ENCODE measurements at regions not wholly inside any gene's neighbourhood (a gene's known extent, or its start where the extent isn't known, plus 50 kb on each side); places are given as distances from the start of the nearest gene placed in this dataset.
A peak's percentile ranks its signal among the peaks of the same experiment; 100 is the strongest.

GRCh38 chr11:23404225-23405160 is 544.2 kb upstream of the CCDC179 start:
- DNase-seq: peak in 1 of 5 donors; percentile 44
- no peaks in the 10 kb centered on the region for H3K36me3 Mint-ChIP-seq

GRCh38 chr11:23405350-23405937 is 545.2 kb upstream of the CCDC179 start:
- Mint-ChIP-seq H3K9me3 (peaks cover 13 to 23% (median 18%) of the 10 kb centered on the region in 5 donors), H3K27me3 (peaks cover 0 to 2% of the 10 kb centered on the region in 2 donors)
- POLR2A ChIA-PET: no interaction called here

More at GRCh38 chr11:23404225-23405160, 544.2 kb upstream of the CCDC179 start:
- Histone ChIP-seq H3K4me1 (ENCODE audit: insufficient read depth, low read length) (no peaks in the 10 kb centered on the region), H3K36me3 (ENCODE audit: insufficient read depth, low read length) (no peaks in the 10 kb centered on the region), H3K9me3 (ENCODE audit: low read length) (no peaks in the 10 kb centered on the region), H3K4me3 (ENCODE audit: low read length) (no peak overlapping the region), H3K27ac (ENCODE audit: low read depth, low read length) (no peak overlapping the region), H3K27me3 (ENCODE audit: insufficient read depth, low read length, poor library complexity, severe bottlenecking) (no peaks in the 10 kb centered on the region)
- Mint-ChIP-seq H3K4me3 (no peak overlapping the region), H3K27ac (peak overlapping the region in 1 of 8 donors; percentile 50), H3K9me3 (peaks cover 10 to 19% (median 14%) of the 10 kb centered on the region in 5 donors), H3K4me1 (no peaks in the 10 kb centered on the region), H3K27me3 (peaks cover 0 to 2% of the 10 kb centered on the region in 2 donors)
- ChIA-PET POLR2A (no interaction called here), CTCF (no interaction called here)

GRCh38 chr11:23406131-23406819 is 546.0 kb upstream of the CCDC179 start:
- H3K27me3 ChIP-seq (ENCODE audit: insufficient read depth, low read length, poor library complexity, severe bottlenecking): no peaks in the 10 kb centered on the region
- no peaks in the 10 kb centered on the region for H3K9me3 ChIP-seq (ENCODE audit: low read length)
- Mint-ChIP-seq H3K4me3 (no peak overlapping the region), H3K4me1 (no peaks in the 10 kb centered on the region), H3K27me3 (peaks cover 0 to 2% of the 10 kb centered on the region in 2 donors), H3K27ac (peak overlapping the region in 1 of 8 donors; percentile 18), H3K9me3 (peaks cover 17 to 30% (median 26%) of the 10 kb centered on the region in 5 donors), H3K36me3 (peaks cover 0 to 4% (median 0%) of the 10 kb centered on the region in 3 donors)
- no peak overlapping the region for H3K4me3 ChIP-seq (ENCODE audit: low read length)
- H3K4me1 ChIP-seq (ENCODE audit: insufficient read depth, low read length): no peaks in the 10 kb centered on the region
- no peak overlapping the region for H3K27ac ChIP-seq (ENCODE audit: low read depth, low read length)
- no peaks in the 10 kb centered on the region for H3K36me3 ChIP-seq (ENCODE audit: insufficient read depth, low read length)
- CTCF ChIA-PET: no interaction called here
- POLR2A ChIA-PET: no interaction called here
- peak in 1 of 5 donors; percentile 16 for DNase-seq

More at GRCh38 chr11:23405350-23405937, 545.2 kb upstream of the CCDC179 start:
- Mint-ChIP-seq H3K4me1 (no peaks in the 10 kb centered on the region), H3K27ac (no peak overlapping the region), H3K36me3 (no peaks in the 10 kb centered on the region), H3K4me3 (no peak overlapping the region)
- no peaks in the 10 kb centered on the region for H3K4me1 ChIP-seq (ENCODE audit: insufficient read depth, low read length)
- no peaks in the 10 kb centered on the region for H3K27me3 ChIP-seq (ENCODE audit: insufficient read depth, low read length, poor library complexity, severe bottlenecking)
- H3K4me3 ChIP-seq (ENCODE audit: low read length): no peak overlapping the region
- DNase-seq: peak in 1 of 5 donors; percentile 39
- CTCF ChIA-PET: no interaction called here
- no peaks in the 10 kb centered on the region for H3K36me3 ChIP-seq (ENCODE audit: insufficient read depth, low read length)
- no peaks in the 10 kb centered on the region for H3K9me3 ChIP-seq (ENCODE audit: low read length)
- H3K27ac ChIP-seq (ENCODE audit: low read depth, low read length): no peak overlapping the region

- peaks cover 0 to 9% (median 0%) of the 10 kb centered on the region in 3 donors for H3K36me3 Mint-ChIP-seq
- no peaks in the 10 kb centered on the region for H3K36me3 ChIP-seq (ENCODE audit: insufficient read depth, low read length)
- DNase-seq: no peak
- no peaks in the 10 kb centered on the region for H3K27me3 Mint-ChIP-seq
- no peak overlapping the region for H3K4me3 ChIP-seq (ENCODE audit: low read length)
- no peaks in the 10 kb centered on the region for H3K4me1 ChIP-seq (ENCODE audit: insufficient read depth, low read length)
- peaks cover 24 to 40% (median 32%) of the 10 kb centered on the region in 5 donors for H3K9me3 Mint-ChIP-seq
- H3K27ac ChIP-seq (ENCODE audit: low read depth, low read length): no peak overlapping the region
- no peaks in the 10 kb centered on the region for H3K9me3 ChIP-seq (ENCODE audit: low read length)
- no peak overlapping the region for H3K4me3 Mint-ChIP-seq
- no peaks in the 10 kb centered on the region for H3K27me3 ChIP-seq (ENCODE audit: insufficient read depth, low read length, poor library complexity, severe bottlenecking)
- ChIA-PET POLR2A (no interaction called here), CTCF (no interaction called here)
- no peak overlapping the region for H3K27ac Mint-ChIP-seq
- H3K4me1 Mint-ChIP-seq: no peaks in the 10 kb centered on the region
Measured at GRCh38 chr11:23413057-23413456, 552.8 kb upstream of the CCDC179 start.

GRCh38 chr11:23423104-23423503 is 562.8 kb upstream of the CCDC179 start:
- Mint-ChIP-seq H3K36me3 (no peaks in the 10 kb centered on the region), H3K4me3 (no peak overlapping the region), H3K27me3 (no peaks in the 10 kb centered on the region), H3K9me3 (peaks cover 2 to 14% (median 8%) of the 10 kb centered on the region in 5 donors), H3K4me1 (no peaks in the 10 kb centered on the region), H3K27ac (no peak overlapping the region)
- Histone ChIP-seq H3K27ac (ENCODE audit: low read depth, low read length) (no peak overlapping the region), H3K36me3 (ENCODE audit: insufficient read depth, low read length) (no peaks in the 10 kb centered on the region), H3K27me3 (ENCODE audit: insufficient read depth, low read length, poor library complexity, severe bottlenecking) (no peaks in the 10 kb centered on the region), H3K4me1 (ENCODE audit: insufficient read depth, low read length) (no peaks in the 10 kb centered on the region), H3K4me3 (ENCODE audit: low read length) (no peak overlapping the region), H3K9me3 (ENCODE audit: low read length) (no peaks in the 10 kb centered on the region)
- no peak for DNase-seq
- ChIA-PET CTCF (no interaction called here), POLR2A (no interaction called here)

- Histone ChIP-seq H3K27me3 (ENCODE audit: insufficient read depth, low read length, poor library complexity, severe bottlenecking) (no peaks in the 10 kb centered on the region), H3K4me3 (ENCODE audit: low read length) (no peak overlapping the region), H3K9me3 (ENCODE audit: low read length) (no peaks in the 10 kb centered on the region), H3K27ac (ENCODE audit: low read depth, low read length) (no peak overlapping the region), H3K4me1 (ENCODE audit: insufficient read depth, low read length) (no peaks in the 10 kb centered on the region), H3K36me3 (ENCODE audit: insufficient read depth, low read length) (no peaks in the 10 kb centered on the region)
- peaks cover 0 to under 1% (median 0%) of the 10 kb centered on the region in 3 donors for H3K36me3 Mint-ChIP-seq
- no peak for DNase-seq
- ChIA-PET POLR2A (no interaction called here), CTCF (no interaction called here)
- no peak overlapping the region for H3K4me3 Mint-ChIP-seq
- no peaks in the 10 kb centered on the region for H3K4me1 Mint-ChIP-seq
- no peaks in the 10 kb centered on the region for H3K27me3 Mint-ChIP-seq
- H3K9me3 Mint-ChIP-seq: peaks cover 2 to 14% (median 8%) of the 10 kb centered on the region in 5 donors
- no peak overlapping the region for H3K27ac Mint-ChIP-seq
Measured at GRCh38 chr11:23423656-23424055, 563.4 kb upstream of the CCDC179 start.

- no peaks in the 10 kb centered on the region for H3K27me3 ChIP-seq (ENCODE audit: insufficient read depth, low read length, poor library complexity, severe bottlenecking)
- no peaks in the 10 kb centered on the region for H3K27me3 Mint-ChIP-seq
- ChIA-PET POLR2A (no interaction called here), CTCF (no interaction called here)
- H3K27ac ChIP-seq (ENCODE audit: low read depth, low read length): no peak overlapping the region
- no peaks in the 10 kb centered on the region for H3K4me1 ChIP-seq (ENCODE audit: insufficient read depth, low read length)
- peaks cover 0 to 1% (median 0%) of the 10 kb centered on the region in 3 donors for H3K36me3 Mint-ChIP-seq
- no peaks in the 10 kb centered on the region for H3K36me3 ChIP-seq (ENCODE audit: insufficient read depth, low read length)
- no peak for DNase-seq
- no peaks in the 10 kb centered on the region for H3K9me3 ChIP-seq (ENCODE audit: low read length)
- no peak overlapping the region for H3K27ac Mint-ChIP-seq
- no peaks in the 10 kb centered on the region for H3K4me1 Mint-ChIP-seq
- no peak overlapping the region for H3K4me3 Mint-ChIP-seq
- no peak overlapping the region for H3K4me3 ChIP-seq (ENCODE audit: low read length)
- H3K9me3 Mint-ChIP-seq: peaks cover 6 to 25% (median 9%) of the 10 kb centered on the region in 5 donors
Measured at GRCh38 chr11:23425381-23425780, 565.1 kb upstream of the CCDC179 start.

- Histone ChIP-seq H3K4me1 (ENCODE audit: insufficient read depth, low read length) (no peaks in the 10 kb centered on the region), H3K36me3 (ENCODE audit: insufficient read depth, low read length) (no peaks in the 10 kb centered on the region), H3K9me3 (ENCODE audit: low read length) (no peaks in the 10 kb centered on the region), H3K4me3 (ENCODE audit: low read length) (no peak overlapping the region), H3K27ac (ENCODE audit: low read depth, low read length) (no peak overlapping the region), H3K27me3 (ENCODE audit: insufficient read depth, low read length, poor library complexity, severe bottlenecking) (no peaks in the 10 kb centered on the region)
- Mint-ChIP-seq H3K36me3 (peaks cover 0 to 1% (median 0%) of the 10 kb centered on the region in 3 donors), H3K9me3 (peaks cover 2 to 18% (median 9%) of the 10 kb centered on the region in 5 donors), H3K27ac (no peak overlapping the region), H3K27me3 (no peaks in the 10 kb centered on the region), H3K4me3 (no peak overlapping the region), H3K4me1 (no peaks in the 10 kb centered on the region)
- DNase-seq: no peak
- ChIA-PET POLR2A (no interaction called here), CTCF (no interaction called here)
Measured at GRCh38 chr11:23429569-23429968, 569.3 kb upstream of the CCDC179 start.
